Activated T-cell treated with anti-CD3 and anti-CD28 coated beads, Interleukin-2, amount 50 U/mL, for 4 hours (primary cell): ENCODE measurements at regions not wholly inside any gene's neighbourhood (a gene's known extent, or its start where the extent isn't known, plus 50 kb on each side); places are given as distances from the start of the nearest gene placed in this dataset.
"Not testable (repeated sequence)": the region's sequence is repeated elsewhere in the genome, so short reads cannot be mapped to it uniquely, and the experiment has no call there.

Source experiments
- ATAC-seq, 2 donors: fragments of 200-7000 bp; cut with Tn5 transposase; one replicate each; pipeline ENCODE4 v1.10.0; 2021
- DNase-seq: peaks from one replicate; pipeline ENCODE4 v3.0.0-alpha.2; 2020
- H3K27me3 Mint-ChIP-seq: one replicate; pipeline ENCODE4 v1.8.0; 2021; ENCODE audit warnings: low read depth, mixed read lengths
- H3K36me3 Mint-ChIP-seq: one replicate; pipeline ENCODE4 v1.8.0; 2022; ENCODE audit warnings: mixed read lengths; ENCODE audit not compliant: insufficient read depth
- H3K4me1 Mint-ChIP-seq: one replicate; pipeline ENCODE4 v1.8.0; 2021; ENCODE audit warnings: low read depth, mixed read lengths
- H3K4me3 Mint-ChIP-seq: one replicate; pipeline ENCODE4 v1.8.0; 2021; ENCODE audit warnings: mild to moderate bottlenecking, moderate library complexity, mixed read lengths
- H3K9me3 Mint-ChIP-seq: one replicate; pipeline ENCODE4 v1.8.0; 2021; ENCODE audit warnings: mixed read lengths

DNA sequence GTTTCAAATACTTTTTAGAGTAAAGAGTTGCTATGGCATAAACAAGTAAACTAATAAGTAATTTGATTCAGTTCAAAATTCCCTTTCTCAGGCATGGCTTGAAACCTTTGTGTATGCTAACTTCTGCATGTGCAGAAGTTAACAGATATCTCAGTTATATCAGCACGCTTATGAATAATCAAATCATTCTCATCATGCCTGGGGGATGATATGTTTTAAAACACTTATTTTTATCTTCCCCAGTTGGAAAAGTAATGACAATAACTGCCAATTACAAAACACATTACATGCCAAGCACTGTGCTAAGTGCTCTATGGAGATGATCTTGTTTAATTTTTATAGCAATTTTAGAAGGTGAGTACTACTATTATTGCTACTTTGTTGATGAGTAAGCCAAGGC, 146.4 kb downstream of the YIPF5 start:
- no peak for ATAC-seq
- H3K36me3 Mint-ChIP-seq: no peaks in the 10 kb centered on the region
- peaks cover 6% of the 10 kb centered on the region for H3K27me3 Mint-ChIP-seq
- DNase-seq: no peak
- peaks cover 8% of the 10 kb centered on the region for H3K9me3 Mint-ChIP-seq
- H3K4me1 Mint-ChIP-seq: no peaks in the 10 kb centered on the region
- H3K4me3 Mint-ChIP-seq: no peak overlapping the region

DNA sequence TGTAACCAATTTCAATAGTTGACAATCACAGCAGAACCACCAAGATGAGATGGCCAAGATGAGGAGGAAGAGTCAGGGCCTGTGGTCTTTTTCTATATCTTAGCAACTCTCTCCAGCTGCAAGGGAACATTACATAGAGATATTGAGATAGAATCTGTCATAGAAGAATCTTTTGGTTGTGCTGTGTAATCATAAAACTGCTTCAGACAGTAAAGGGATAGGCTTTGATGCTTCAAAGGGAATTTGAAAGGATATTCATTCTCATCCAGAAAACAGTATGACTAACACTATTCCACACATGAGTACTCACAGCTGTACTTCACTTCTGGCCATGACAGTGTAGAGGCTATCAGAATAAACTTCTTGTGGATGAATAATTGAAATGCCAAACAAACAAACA, 145.9 kb downstream of the YIPF5 start:
- peaks cover 6% of the 10 kb centered on the region for H3K27me3 Mint-ChIP-seq
- H3K36me3 Mint-ChIP-seq: no peaks in the 10 kb centered on the region
- H3K9me3 Mint-ChIP-seq: peaks cover 8% of the 10 kb centered on the region
- H3K4me3 Mint-ChIP-seq: no peak overlapping the region
- no peak for DNase-seq
- ATAC-seq: no peak
- no peaks in the 10 kb centered on the region for H3K4me1 Mint-ChIP-seq

DNA sequence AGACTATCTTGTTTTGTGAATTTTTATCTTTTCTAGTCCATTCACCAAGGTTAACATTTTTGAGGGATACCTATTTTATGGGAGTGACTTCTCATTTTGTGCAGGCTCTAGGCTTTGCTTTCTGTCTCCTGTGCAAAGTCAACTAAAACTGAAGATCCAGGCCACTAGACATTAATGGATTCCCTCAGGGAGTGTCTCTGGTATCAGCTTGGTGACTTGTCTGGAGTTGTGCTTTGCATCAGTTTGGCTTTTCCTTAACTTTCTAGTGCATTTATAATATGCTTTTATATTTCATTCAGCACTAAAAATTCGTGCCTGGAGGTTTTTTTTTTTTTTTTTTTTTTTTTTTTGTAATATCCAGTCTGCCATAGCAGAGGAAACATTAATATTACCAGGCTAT, 144.2 kb downstream of the YIPF5 start:
- Mint-ChIP-seq H3K27me3 (peaks cover 4% of the 10 kb centered on the region), H3K4me1 (no peaks in the 10 kb centered on the region), H3K9me3 (peaks cover 4% of the 10 kb centered on the region), H3K36me3 (no peaks in the 10 kb centered on the region), H3K4me3 (no peak overlapping the region)
- no peak for DNase-seq
- ATAC-seq: no peak

DNA sequence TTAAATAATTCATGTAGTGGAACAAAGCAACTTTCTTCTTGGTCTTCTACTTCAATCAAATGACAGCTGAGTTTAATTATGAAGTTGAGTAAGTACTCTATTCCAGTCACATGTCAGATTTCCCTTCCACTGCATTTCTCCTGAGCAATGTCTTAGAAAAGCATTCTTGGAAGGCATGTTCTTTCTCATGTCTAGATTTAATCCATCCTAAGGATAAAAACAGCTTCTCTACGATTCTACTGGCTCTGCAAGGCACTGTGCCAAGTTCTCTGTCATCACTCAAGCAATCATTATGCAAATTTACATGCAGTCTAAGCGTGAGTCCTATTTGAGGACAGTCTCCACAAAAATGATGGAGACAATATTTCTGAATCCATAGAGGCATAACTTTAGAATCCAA, 142.4 kb downstream of the YIPF5 start:
- H3K4me1 Mint-ChIP-seq: no peaks in the 10 kb centered on the region
- DNase-seq (no peak), ATAC-seq (no peak)
- H3K36me3 Mint-ChIP-seq: no peaks in the 10 kb centered on the region
- H3K4me3 Mint-ChIP-seq: no peak overlapping the region
- H3K9me3 Mint-ChIP-seq: no peaks in the 10 kb centered on the region
- peaks cover 5% of the 10 kb centered on the region for H3K27me3 Mint-ChIP-seq

DNA sequence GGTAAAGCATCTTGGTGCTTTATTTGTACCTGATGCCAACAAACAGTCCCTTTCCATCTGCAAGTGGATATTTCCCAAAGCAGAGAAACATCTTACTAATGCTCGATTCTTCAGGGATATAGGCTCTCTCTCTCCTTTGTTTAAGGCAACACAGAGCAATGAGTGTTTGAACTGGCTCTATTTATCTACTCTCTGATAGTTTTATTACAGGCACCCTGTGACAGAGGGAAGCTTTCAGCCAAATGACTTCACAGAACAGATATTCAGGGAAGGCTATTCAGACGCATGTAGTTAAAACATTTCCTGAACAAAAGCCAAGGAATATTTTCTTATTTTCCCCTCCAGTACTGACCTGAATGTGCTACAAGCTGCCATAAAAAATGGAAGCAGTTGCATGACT, 141.8 kb downstream of the YIPF5 start:
- Mint-ChIP-seq H3K4me3 (no peak overlapping the region), H3K4me1 (no peaks in the 10 kb centered on the region), H3K9me3 (no peaks in the 10 kb centered on the region), H3K36me3 (no peaks in the 10 kb centered on the region), H3K27me3 (peaks cover 5% of the 10 kb centered on the region)
- ATAC-seq (no peak), DNase-seq (no peak)

DNA sequence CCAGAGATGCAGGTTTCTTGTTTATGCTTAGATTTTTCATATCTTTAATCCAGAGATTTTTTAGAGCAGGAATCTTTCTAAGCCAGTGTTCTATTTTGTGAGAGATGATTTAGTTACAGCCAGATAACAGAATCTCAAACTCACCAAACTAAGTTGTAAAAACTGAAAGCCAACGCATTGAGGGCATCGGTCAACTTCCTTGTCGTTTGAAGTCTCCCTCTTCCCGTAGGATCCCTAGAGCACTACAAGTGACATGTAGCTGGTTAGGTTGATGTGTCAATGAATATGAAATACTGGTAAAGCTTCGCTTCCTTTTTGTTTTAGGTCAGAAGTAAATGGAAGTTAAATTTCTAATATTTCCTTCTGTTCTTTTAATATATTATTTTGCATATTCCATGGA, 139.6 kb downstream of the YIPF5 start:
- H3K9me3 Mint-ChIP-seq: no peaks in the 10 kb centered on the region
- H3K4me1 Mint-ChIP-seq: no peaks in the 10 kb centered on the region
- peaks cover 10% of the 10 kb centered on the region for H3K27me3 Mint-ChIP-seq
- ATAC-seq (no peak), DNase-seq (no peak)
- no peaks in the 10 kb centered on the region for H3K36me3 Mint-ChIP-seq
- no peak overlapping the region for H3K4me3 Mint-ChIP-seq

DNA sequence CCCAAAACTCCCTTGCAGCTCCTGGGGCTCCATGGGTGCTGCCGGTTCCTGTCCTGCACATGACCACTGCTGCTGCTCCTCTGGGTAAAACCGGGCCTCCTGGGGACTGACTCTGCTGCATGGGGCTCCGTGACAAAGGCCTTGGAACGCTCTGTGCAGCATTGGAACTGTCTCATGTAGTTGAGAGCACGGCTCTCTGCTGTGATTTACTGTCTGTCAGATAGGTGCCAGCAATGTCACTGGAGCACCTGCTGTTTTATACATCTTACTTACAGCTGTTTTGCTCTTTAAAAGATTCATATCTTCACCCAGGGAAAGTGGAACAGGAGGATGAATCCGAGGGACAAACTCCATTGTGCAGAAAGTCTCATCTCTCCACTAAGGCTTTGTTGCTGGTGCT, 138.1 kb downstream of the YIPF5 start:
- DNase-seq: no peak
- no peaks in the 10 kb centered on the region for H3K36me3 Mint-ChIP-seq
- no peak overlapping the region for H3K4me3 Mint-ChIP-seq
- ATAC-seq: no peak
- no peaks in the 10 kb centered on the region for H3K4me1 Mint-ChIP-seq
- peaks cover 16% of the 10 kb centered on the region for H3K27me3 Mint-ChIP-seq
- H3K9me3 Mint-ChIP-seq: no peaks in the 10 kb centered on the region

DNA sequence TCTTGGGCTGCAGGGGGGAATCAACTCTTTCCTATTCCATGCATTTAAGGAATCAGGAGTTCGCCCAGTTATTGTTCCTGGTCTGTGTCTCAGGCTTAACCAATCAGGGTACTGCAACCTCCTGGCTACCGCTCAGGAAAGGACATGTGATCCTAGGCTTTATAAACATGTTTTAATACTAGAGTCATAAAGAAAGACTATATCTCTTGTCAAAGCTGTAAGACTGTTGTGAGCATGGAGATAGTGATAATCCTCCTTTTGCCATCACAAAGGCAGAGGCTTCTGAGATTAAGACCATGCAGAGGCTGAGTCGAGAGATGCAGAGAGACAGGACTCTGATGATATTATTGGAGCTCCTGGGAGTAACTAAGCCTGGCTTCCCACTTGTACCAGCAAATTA, 137.0 kb downstream of the YIPF5 start:
- Mint-ChIP-seq H3K9me3 (no peaks in the 10 kb centered on the region), H3K4me3 (no peak overlapping the region)
- ATAC-seq: no peak

DNA sequence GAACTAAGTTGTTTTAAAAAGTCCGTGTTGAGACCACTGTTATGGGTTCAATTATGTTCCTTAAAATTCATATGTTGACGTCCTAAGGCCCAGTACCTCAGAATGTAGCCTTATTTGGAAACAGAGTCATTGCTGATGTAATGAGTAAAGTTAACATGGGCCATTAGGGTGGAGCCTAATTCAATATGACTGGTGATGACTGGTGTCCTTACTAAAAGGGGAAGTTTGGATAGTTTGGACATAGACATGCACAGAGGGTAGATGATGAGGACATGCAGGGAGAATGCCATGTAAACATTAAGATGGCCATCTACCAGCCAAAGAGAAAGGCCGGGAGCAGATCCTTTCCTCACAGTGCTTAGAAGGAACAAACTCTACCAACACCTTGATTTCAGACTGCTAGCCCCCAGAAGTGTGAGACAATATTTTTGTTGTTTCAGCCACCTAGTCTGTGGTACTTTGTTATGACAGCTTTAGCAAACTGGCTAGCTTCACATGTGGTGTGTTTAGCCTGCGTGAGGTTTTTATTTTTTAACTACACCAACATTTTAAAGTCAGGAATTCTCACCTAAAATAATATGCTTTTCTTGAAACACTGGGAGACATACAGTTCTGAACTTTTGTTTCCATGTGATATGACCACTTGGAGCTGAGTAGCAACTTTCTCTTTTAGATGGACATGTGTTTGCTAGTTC, 135.3 kb downstream of the YIPF5 start:
- no peaks in the 10 kb centered on the region for H3K36me3 Mint-ChIP-seq
- H3K9me3 Mint-ChIP-seq: no peaks in the 10 kb centered on the region
- H3K27me3 Mint-ChIP-seq: peaks cover 15% of the 10 kb centered on the region
- no peaks in the 10 kb centered on the region for H3K4me1 Mint-ChIP-seq
- DNase-seq: no peak
- ATAC-seq: no peak
- no peak overlapping the region for H3K4me3 Mint-ChIP-seq

More for the DNA sequence above, 137.0 kb downstream of the YIPF5 start:
- H3K4me1 Mint-ChIP-seq: no peaks in the 10 kb centered on the region
- H3K36me3 Mint-ChIP-seq: no peaks in the 10 kb centered on the region
- DNase-seq: no peak
- H3K27me3 Mint-ChIP-seq: peaks cover 17% of the 10 kb centered on the region

DNA sequence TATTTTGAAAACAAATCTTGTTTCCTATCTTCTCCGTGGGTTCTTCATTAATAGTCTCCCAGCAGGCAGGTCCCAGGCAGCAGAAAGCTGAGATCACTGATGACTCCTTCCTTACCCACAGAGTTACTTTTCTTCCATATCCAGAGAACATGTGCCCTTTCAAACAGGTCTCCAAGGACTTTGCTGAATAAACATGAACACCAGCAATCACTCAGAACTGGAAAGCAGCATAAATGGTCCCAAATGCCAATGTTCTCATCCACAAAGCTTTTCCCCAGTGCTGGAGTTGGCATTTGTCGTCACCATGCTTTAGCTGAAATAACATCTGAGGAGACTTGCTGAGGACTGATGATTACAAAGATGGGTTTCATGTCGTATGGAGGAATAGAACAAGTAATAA, 134.0 kb downstream of the YIPF5 start:
- H3K9me3 Mint-ChIP-seq: no peaks in the 10 kb centered on the region
- H3K4me3 Mint-ChIP-seq: no peak overlapping the region
- DNase-seq (no peak), ATAC-seq (no peak)
- no peaks in the 10 kb centered on the region for H3K4me1 Mint-ChIP-seq
- H3K36me3 Mint-ChIP-seq: no peaks in the 10 kb centered on the region
- H3K27me3 Mint-ChIP-seq: peaks cover 14% of the 10 kb centered on the region

DNA sequence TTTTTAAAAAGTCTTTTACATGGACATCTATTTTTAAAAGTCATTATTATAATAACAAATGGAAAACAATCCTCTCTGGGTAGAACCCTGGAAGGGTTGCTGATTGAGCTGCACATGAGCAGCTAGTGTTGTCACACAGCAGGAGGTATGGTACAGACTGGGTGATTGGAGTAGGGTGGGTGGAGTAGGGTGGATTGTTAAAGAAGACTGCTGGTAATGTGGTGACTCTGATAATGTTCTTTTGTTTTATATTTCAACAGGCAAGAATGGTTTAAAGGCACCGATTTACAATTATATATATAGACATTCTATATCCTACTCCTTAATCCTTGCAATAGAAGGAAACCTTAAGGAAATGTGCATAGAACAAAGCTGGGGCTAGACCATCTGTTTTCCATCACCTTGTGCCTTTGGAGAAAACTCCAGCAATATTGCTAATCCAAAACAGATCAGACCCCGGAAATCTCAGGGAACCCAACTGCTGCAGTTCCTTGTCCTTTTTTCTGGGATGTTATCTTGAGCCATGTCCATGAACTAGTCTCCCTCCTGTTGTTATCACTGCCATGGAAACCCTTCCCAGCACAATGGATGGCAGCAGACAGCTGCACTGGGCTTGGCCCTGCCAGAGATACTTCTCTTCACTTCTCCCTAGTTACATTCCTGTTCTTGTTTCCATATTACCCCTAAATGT, 129.7 kb downstream of the YIPF5 start:
- no peak for ATAC-seq
- Mint-ChIP-seq H3K4me1 (no peaks in the 10 kb centered on the region), H3K36me3 (no peaks in the 10 kb centered on the region), H3K27me3 (peaks cover 18% of the 10 kb centered on the region), H3K4me3 (no peak overlapping the region), H3K9me3 (no peaks in the 10 kb centered on the region)
- no peak for DNase-seq

DNA sequence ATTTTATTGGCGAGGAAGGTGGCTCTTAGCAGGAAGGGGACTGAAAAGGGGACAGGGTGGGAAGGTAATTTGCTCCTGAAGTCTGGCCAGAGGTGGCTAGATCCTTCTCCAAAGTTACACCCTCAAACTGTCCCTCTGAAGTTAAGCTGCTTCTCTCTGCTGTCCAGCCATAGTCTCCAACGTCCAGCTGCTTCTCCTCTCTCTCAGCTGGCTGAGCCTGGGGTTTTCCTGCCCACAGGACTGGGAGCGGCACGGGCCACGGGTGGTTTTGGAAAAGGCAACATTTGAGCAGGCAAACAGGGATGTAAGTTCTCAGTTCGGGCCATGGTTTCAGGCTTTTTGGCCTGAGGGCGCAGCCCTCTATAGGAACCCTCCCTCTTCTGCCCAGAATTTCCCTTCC, 128.3 kb downstream of the YIPF5 start:
- no peak for ATAC-seq
- peaks cover 13% of the 10 kb centered on the region for H3K27me3 Mint-ChIP-seq
- no peaks in the 10 kb centered on the region for H3K4me1 Mint-ChIP-seq
- no peaks in the 10 kb centered on the region for H3K9me3 Mint-ChIP-seq
- no peak for DNase-seq
- H3K4me3 Mint-ChIP-seq: no peak overlapping the region
- no peaks in the 10 kb centered on the region for H3K36me3 Mint-ChIP-seq

DNA sequence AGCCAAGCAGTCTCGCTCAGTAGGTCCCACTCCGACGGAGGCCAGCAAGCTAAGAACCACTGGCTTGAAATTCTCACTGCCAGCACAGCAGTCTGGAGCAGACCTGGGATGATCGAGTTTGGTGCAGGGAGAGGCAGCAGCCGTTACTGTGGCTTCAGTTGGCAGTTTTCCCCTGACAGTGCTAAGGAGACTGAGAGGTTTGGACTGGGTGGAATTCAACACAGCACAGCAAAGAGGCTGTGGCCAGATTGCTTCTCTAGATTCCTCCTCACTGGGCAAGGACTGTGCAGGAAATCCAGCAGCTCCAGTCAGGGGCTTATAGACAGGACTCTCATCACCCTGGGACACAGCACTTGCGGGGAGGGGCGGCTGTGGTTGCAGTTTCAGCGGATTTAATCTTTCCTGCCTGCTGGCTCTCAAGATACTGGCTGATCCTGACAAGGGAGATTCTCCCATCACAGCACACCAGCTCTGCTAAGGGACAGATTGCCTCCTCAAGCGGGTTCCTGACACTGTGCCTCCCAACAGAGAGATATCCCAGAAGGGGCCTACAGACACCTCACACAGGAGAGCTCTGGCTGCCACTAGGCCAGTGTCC, 122.1 kb downstream of the YIPF5 start:
- Mint-ChIP-seq H3K36me3 (no peaks in the 10 kb centered on the region), H3K9me3 (no peaks in the 10 kb centered on the region), H3K4me1 (no peaks in the 10 kb centered on the region), H3K27me3 (peaks cover 9% of the 10 kb centered on the region), H3K4me3 (no peak overlapping the region)
- ATAC-seq (no peak), DNase-seq (no peak)

DNA sequence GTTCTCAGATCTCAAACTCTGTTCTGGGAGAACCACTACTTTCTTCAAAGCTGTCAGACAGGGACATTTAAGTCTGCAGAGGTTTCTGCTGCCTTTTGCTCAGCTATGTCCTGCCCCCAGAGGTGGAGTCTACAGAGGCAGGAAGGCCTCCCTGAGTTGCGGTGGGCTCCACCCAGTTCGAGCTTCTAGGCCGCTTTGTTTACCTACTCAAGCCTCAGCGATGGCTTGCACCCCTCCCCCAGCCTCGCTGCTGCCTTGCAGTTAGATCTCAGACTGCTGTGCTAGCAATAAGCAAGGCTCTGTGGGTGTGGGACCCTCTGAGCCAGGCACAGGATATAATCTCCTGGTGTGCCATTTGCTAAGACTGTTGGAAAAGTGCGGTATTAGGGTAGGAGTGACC, 115.1 kb downstream of the YIPF5 start:
- H3K4me3 Mint-ChIP-seq, H3K36me3 Mint-ChIP-seq, H3K4me1 Mint-ChIP-seq, DNase-seq, ATAC-seq: not testable (repeated sequence)
- peaks cover 21% of the 10 kb centered on the region for H3K27me3 Mint-ChIP-seq
- peaks cover 12% of the 10 kb centered on the region for H3K9me3 Mint-ChIP-seq

DNA sequence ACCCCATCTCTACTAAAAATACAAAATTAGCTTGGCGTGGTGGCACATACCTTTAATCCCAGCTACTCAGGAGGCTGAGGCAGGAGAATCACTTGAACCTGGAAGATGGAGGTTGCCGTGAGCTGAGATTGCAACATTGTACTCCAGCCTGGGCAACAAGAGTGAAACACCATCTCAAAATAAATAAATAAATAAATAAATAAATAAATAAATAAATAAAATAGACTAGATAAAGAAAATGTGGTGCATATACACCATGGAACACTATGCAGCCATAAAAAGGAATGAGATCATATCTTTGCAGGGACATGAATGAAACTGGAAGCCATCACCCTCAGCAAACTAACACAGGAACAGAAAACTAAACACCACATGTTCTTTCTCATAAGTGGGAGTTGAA, 110.4 kb downstream of the YIPF5 start:
- not testable (repeated sequence) for H3K27me3 Mint-ChIP-seq, H3K4me3 Mint-ChIP-seq, DNase-seq, ATAC-seq, H3K36me3 Mint-ChIP-seq, H3K4me1 Mint-ChIP-seq
- peaks cover 13% of the 10 kb centered on the region for H3K9me3 Mint-ChIP-seq
